Activated T-cell treated with anti-CD3 and anti-CD28 coated beads, Interleukin-2, amount 50 U/mL, for 48 hours (primary cell): ENCODE measurements at regions not wholly inside any gene's neighbourhood (a gene's known extent, or its start where the extent isn't known, plus 50 kb on each side); places are given as distances from the start of the nearest gene placed in this dataset.

Experiments used
- DNase-seq, 2 experiments: peaks; one replicate each; pipeline ENCODE4 v3.0.0-alpha.2; 2020

DNA sequence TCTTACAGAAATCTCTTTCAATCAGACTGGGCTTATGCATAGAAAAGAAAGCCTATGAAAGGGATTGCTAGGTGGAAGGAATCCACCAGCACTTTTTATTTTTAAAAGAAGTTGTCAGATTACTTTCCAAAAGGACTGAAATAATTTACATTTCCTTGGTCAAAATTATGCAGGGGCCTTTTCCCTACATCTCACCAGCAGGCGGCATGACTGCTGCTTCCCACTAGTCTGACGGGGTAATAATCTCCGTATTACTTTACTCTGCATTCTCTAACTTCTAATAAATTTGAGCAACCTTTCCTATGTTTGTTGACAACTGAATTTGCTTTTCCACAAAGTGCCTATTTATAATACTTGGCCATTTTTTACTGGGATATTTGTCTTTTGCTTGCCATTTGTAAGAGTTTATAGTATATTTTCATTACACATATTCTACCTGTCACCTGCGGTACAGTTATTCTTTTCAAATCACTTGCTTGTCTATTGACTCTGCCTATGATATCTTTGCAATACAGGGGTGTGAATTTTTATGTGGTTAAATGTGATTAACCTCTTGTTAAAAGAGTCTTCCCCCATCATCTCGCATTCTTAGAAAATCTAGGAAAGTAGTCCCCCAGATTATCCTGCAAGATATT, 51.9 kb upstream of the USP47 start:
- DNase-seq = no peak

- no peak for DNase-seq
Measured at GRCh38 chr11:11788063-11788710, 53.6 kb upstream of the USP47 start.

- DNase-seq = peak; percentile 73 to 74
Measured at GRCh38 chr11:11787305-11788062, 54.3 kb upstream of the USP47 start.

DNA sequence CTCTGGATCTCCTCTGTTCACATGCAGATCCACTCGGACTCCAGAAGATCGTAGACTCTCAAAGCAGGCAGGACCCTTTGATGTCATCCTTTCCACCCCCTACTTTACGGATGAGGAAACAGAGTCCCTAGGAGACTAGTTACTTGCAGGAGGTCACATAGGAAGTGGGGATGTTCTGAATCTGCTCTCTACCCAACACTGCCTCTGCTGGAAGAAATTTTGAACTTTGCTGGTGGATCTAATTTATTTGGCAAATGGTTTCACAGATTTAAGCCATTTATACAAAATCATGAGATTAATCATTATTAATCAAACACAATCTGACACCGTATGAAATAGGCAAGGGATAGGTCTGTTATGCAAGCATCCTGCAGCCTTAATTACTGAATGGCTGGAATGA, 55.0 kb upstream of the USP47 start:
- DNase-seq = no peak

GRCh38 chr11:11786234-11786633, 55.5 kb upstream of the USP47 start:
- no peak for DNase-seq

DNA sequence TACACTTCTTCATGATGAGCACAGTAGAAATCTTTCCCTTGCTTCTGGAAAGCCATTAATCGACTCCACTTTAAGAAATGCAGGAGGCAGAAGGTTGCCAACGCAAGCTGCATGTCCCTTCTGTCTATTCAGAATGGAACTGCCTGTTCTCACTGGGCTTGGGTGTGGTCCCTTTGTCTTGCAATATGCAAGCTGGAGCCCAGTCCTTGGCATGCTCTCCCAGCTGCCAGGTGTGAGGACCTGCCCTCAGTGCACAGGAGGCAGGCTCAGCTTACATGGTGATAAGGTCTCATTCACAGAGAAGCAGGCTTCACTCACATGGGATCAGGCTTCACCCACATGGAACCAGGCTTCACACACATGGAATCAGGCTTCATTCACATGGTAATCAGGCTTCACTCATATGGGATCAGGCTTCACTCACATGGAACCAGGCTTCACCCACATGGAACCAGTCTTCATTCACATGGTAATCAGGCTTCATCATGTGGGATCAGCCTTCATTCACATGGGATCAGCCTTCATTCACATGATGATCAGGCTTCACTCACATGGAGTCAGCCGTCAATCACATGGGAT, 59.2 kb upstream of the USP47 start:
- no peak for DNase-seq

DNA sequence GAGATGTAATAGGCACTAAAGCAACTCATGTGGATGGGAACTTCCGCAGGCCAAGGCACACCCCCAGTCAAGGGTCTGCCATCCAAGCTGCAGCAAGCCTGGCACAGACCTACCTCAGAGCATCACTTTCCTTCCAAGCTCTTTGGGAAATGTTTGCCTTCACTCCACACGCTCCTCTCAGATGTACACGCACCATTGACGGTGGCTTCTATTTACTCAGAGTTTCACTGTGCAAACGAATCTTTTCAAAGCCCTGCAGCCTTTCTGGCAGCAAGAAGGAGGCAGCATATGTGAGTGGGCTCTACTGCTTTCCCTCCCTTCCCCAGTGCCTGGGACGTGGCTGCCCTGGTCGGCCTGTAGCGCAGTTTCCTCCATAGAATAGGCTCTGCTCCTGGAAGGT, 60.9 kb upstream of the USP47 start:
- DNase-seq = no peak

- no peak for DNase-seq
Measured at GRCh38 chr11:11779975-11780374, 61.8 kb upstream of the USP47 start.

DNA sequence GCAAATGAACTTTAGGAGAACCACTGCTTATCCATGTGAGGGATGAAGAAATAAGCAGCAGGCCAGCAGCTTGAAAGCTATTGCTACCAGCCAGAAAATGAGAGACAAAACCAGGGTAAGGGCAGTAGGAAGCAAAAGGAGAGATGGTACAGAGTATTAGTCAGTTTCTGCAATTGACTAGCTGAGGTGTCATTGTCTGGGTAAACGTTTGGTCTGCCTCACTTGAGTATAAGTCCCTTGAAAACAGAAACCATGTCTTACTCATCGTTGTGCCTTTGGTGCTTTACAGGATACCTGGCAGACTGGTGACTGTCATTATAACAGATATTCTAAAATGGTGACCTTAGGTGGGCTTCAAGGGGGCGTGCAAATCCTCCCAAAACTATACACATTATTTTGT, 63.9 kb upstream of the USP47 start:
- no peak for DNase-seq

DNA sequence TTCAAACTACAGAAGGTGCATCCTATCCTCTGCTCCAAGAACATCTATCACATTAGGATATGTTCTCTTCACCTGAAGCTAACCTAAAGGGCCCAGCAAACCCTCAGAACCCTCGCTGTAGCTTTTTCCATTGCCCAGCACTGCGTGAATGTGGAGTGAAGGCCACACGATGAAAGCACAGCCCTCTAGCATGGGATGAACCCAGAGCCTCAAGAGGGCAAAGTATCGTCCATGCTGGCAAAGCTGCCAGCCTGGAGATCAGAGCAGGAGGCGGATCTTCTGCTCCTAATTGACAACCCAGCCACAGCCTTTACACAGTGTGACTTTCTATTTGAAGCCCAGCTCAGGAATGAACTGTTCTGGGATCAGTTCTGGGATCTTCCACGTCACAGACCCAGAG, 65.1 kb upstream of the USP47 start:
- no peak for DNase-seq

DNA sequence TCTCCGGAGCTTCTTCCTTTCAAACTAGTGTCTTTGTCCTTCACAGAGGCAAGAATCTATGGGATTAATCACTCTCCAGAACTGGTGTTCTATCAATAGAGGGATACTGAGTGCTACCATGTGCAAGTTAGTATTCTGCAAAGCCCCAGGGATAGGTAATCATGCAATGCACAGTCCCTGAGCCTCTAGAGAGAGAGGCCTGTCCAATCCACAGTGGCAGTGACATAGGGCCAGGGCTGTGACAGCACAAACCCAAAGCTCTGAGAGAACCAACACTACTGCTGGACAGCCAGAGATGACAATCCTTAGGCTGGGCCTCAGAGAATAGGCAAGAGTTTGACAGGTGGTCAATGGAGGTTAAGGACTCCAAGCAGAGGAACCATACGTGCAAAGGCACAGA, 66.8 kb upstream of the USP47 start:
- DNase-seq = no peak

DNA sequence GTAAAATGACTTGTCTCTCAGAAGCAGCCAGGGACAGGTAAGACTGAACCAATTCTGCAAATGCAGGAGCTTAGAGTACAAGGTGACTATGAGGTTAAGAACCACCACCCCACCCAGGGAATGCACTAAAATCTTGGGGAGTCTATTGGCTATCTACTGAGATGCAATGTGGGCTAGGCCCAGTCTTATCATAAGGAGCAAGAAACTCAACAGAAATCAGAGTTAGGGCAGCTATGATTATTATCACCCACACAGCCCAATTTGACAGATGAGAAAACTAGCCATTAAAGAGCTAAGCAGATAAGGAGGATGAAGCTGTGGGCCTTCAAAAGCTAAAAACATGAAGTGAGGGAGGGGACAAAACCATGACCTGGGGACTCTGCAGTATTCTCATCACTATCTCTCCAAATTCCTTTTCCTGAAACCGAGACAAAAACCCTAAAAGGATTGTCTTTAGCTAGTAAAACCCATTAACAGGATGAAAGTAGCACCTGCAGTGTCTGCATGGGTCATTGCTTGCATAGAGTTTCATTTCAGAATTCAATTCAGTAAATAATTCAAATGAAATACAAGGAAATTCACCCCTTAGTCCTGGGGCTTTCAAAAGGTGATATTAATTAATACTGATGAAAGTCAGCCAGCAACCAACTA, 68.8 kb upstream of the USP47 start:
- DNase-seq = no peak

DNA sequence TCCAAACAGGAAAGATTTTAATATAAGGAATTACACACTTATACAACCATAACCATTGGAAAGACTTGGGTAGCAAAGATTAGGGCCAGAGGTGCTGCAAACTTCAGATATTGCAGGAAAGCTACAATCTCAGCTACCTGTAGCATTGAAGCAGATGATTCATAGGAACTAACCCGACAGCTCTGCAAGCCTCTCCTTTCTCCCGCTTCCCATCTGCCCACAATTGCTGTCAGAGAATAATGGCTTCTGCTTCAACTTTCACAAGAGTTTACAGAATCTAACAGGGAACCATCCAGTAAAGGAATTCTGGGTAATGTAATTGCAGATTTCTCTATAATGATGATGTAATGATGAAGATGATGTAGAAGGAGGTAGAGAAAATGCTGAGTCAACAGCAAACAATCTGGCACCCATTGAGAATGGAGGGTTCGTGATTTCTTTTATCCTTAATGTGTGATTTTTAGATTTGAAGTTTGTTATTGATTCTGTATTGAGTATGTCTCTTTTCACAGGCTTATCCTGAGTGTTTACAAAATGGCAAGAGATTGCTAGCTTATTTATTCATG, 70.8 kb upstream of the USP47 start:
- DNase-seq = no peak

DNA sequence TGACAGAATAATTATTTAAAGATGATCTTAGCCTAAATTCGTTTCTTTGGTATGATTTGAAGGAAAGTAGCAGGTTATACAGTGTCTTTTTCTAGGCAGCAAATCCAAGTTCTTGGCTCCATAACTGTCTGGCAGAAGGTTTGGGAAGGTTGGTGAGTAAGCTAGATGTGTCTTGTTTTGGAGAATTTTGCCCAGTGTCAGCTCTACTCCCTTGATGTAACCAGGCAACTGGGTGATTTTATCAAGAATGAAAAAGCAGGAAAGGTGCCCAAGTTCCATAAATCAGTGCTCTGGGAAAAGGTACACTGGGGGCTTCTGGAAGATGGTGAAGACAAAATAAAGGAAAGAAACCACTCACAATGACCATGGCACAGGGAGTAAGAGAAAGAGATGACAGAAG, 71.5 kb upstream of the USP47 start:
- DNase-seq = no peak

DNA sequence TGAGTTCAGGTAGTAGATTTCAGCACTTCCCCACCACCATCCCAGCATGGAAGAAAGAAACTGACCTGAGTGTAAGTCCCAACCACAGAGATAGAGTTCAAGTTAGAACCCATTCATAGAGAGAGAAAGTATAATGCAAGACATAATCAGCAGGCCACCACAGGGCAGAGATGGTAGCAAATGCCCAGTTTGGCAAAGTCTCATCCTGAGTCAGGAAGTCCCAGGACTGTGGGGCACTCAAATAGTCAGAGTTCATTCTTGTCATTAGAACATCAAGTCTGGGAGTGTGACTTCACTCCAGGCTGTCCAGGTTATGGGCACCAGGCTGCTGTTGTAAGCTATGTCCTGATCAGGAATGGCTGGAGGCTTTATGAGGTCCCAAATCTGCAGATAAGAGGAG, 72.0 kb upstream of the USP47 start:
- no peak for DNase-seq

GRCh38 chr11:11769362-11769761, 72.4 kb upstream of the USP47 start:
- no peak for DNase-seq

GRCh38 chr11:11764423-11764803, 77.4 kb upstream of the USP47 start:
- no peak for DNase-seq

DNA sequence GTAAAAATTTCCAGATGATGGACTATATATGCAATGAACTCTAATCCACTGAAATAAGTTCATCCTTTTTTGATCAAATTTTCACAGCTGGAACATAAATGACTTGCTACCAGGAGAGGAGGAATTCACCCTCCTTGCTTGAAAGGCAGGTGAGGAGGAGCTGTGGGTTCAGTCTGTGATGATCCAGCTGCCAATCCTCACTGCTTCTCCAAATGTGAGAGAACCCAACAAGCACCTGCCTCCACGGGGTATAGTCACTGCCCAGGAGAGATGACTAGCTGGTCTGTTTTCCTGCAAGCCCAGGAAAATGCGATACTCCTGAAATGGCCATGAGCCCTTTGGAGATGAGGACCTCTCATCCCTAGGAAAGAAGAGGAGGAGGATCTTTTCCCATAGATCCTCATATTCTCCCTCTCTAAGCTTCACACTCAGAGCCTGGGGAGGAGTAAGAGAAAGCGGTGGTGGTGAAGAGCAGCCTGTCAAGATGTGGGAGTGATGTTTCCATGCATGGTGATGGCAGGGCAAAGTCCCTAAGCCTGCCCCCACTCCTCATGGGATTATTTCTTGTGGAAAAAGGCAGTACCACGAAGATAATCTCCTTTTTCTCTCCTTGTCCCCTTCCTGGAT, 77.9 kb upstream of the USP47 start:
- no peak for DNase-seq

DNA sequence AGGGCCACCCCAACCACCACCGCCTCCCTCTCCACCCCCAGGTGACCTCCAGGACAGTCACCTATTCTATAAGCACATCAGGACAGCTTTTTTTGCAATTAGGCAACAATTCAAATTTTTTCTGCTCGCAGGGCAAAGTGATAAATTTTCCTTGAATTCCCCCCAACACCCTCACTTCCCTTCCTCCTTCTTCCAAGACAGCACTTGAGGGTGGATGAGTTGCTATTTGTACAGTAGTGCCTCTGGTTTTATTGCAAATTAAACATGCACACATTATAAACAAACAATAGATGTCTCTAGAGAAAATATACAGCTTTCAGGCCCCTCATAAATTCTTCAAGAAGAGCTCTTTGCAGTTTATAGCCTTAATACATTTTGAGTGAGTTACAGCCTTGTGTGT, 80.9 kb upstream of the USP47 start:
- DNase-seq = no peak

- DNase-seq = no peak
Measured at GRCh38 chr11:11758603-11759196, 83.1 kb upstream of the USP47 start.

GRCh38 chr11:11757909-11758308, 83.9 kb upstream of the USP47 start:
- no peak for DNase-seq

GRCh38 chr11:11756718-11757117, 85.1 kb upstream of the USP47 start:
- DNase-seq = no peak
